IMR-90 (cell line): ENCODE measurements at regions not wholly inside any gene's neighbourhood (a gene's known extent, or its start where the extent isn't known, plus 50 kb on each side); places are given as distances from the start of the nearest gene placed in this dataset.

Source experiments
- ATAC-seq: fragments of 200-7000 bp; cut with Tn5 transposase; 2 replicates; pipeline ENCODE4 v1.9.1; 2020; ENCODE audit warnings: low read depth, mild to moderate bottlenecking, moderate library complexity
- BruUV-seq: library from RNA; stranded (reverse); fragments of 400-500 nt; replicated peaks from 2 replicates; lab custom pipeline; 2021; lab: Mats Ljungman, UMichigan
- CTCF ChIA-PET: fragments of 300-600 bp; formaldehyde crosslinking; extraction: SDS; loops from one replicate; lab custom pipeline; 2021; ENCODE audit warnings: antibody characterized with exemption; lab: Yijun Ruan, JAX
- POLR2A ChIA-PET: fragments of 300-600 bp; sonication (Branson Sonifier 250); formaldehyde crosslinking; loops from one replicate; lab custom pipeline; 2022; ENCODE audit warnings: antibody characterized with exemption; ENCODE audit not compliant: unreplicated experiment; lab: Charles Lee
- DNase-seq: peaks from one replicate; pipeline ENCODE4 v3.0.0; 2013
- H2AFZ ChIP-seq: replicated peaks from 2 replicates; pipeline ENCODE3; 2013; ENCODE audit warnings: low read length, mild to moderate bottlenecking; ENCODE audit not compliant: poor library complexity
- H2AK5ac ChIP-seq: 2 replicates; pipeline ENCODE4 v1.6.1; 2013; ENCODE audit warnings: low read depth, low read length, inconsistent platforms
- H2AK9ac ChIP-seq: replicated peaks from 2 replicates; pipeline ENCODE3; 2013; ENCODE audit warnings: mild to moderate bottlenecking, low read depth, low read length, moderate library complexity; ENCODE audit not compliant: poor library complexity
- H2BK120ac ChIP-seq: 2 replicates; pipeline ENCODE4 v1.6.1; 2013; ENCODE audit warnings: low read depth, low read length, inconsistent platforms
- H2BK15ac ChIP-seq: 3 replicates; pipeline ENCODE4 v1.6.1; 2013; ENCODE audit warnings: low read depth, low read length, inconsistent platforms
- H2BK20ac ChIP-seq: 2 replicates; pipeline ENCODE4 v1.6.1; 2013; ENCODE audit warnings: low read depth, mild to moderate bottlenecking, inconsistent platforms, low read length, moderate library complexity
- H2BK5ac ChIP-seq: 2 replicates; pipeline ENCODE4 v1.6.1; 2013; ENCODE audit warnings: mild to moderate bottlenecking, low read depth, low read length, inconsistent platforms; ENCODE audit not compliant: poor library complexity, severe bottlenecking
- H3K14ac ChIP-seq: replicated peaks from 2 replicates; pipeline ENCODE4 v1.6.1; 2013; ENCODE audit warnings: low read depth, low read length, inconsistent platforms
- H3K18ac ChIP-seq: 2 replicates; pipeline ENCODE4 v1.6.1; 2013; ENCODE audit warnings: low read depth, low read length, control low read depth
- H3K23ac ChIP-seq: 2 replicates; pipeline ENCODE4 v1.6.1; 2013; ENCODE audit warnings: low read depth, low read length, inconsistent platforms
- H3K27ac ChIP-seq: 2 replicates; pipeline ENCODE4 v1.5.1; 2013; ENCODE audit warnings: mild to moderate bottlenecking, control low read depth, low read length; ENCODE audit not compliant: insufficient read depth
- H3K27me3 ChIP-seq: 2 replicates; pipeline ENCODE4 v1.6.1; 2013; ENCODE audit warnings: low read length; ENCODE audit not compliant: control insufficient read depth, insufficient read depth
- H3K36me3 ChIP-seq: 2 replicates; pipeline ENCODE4 v1.6.1; 2013; ENCODE audit warnings: low read length, mixed read lengths; ENCODE audit not compliant: control insufficient read depth, insufficient read depth
- H3K4ac ChIP-seq: 2 replicates; pipeline ENCODE4 v1.6.1; 2013; ENCODE audit warnings: low read depth, low read length, inconsistent platforms
- H3K4me1 ChIP-seq: 2 replicates; pipeline ENCODE4 v1.6.1; 2013; ENCODE audit warnings: low read length, mixed read lengths; ENCODE audit not compliant: control insufficient read depth, insufficient read depth
- H3K4me2 ChIP-seq: 2 replicates; pipeline ENCODE4 v1.6.1; 2013; ENCODE audit warnings: low read depth, mild to moderate bottlenecking, control low read depth, low read length, moderate library complexity
- H3K4me3 ChIP-seq: 2 replicates; pipeline ENCODE4 v1.5.1; 2013; ENCODE audit warnings: low read depth, mild to moderate bottlenecking, control low read depth, low read length, moderate library complexity; ENCODE audit not compliant: insufficient read depth
- H3K56ac ChIP-seq: 2 replicates; pipeline ENCODE4 v1.6.1; 2013; ENCODE audit warnings: low read length, inconsistent platforms; ENCODE audit not compliant: insufficient read depth; ENCODE audit errors: extremely low read depth
- H3K79me1 ChIP-seq, 2 experiments: 2 replicates each; pipeline ENCODE4 v1.6.1; 2013; ENCODE audit warnings: low read length in 2 of 2, inconsistent platforms in 1 of 2, low read depth in 1 of 2
- H3K9ac ChIP-seq: 2 replicates; pipeline ENCODE4 v1.6.1; 2013; ENCODE audit warnings: low read depth, low read length, control low read depth
- H3K9me1 ChIP-seq: 2 replicates; pipeline ENCODE4 v1.6.1; 2013; ENCODE audit warnings: low read length, inconsistent platforms; ENCODE audit not compliant: insufficient read depth
- H3K9me3 ChIP-seq: 2 replicates; pipeline ENCODE4 v1.6.1; 2013; ENCODE audit warnings: low read length; ENCODE audit not compliant: control insufficient read depth, insufficient read depth
- H4K20me1 ChIP-seq: 2 replicates; pipeline ENCODE4 v1.6.1; 2013; ENCODE audit warnings: low read length, inconsistent platforms; ENCODE audit not compliant: insufficient read depth
- H4K5ac ChIP-seq: 2 replicates; pipeline ENCODE4 v1.6.1; 2013; ENCODE audit warnings: mild to moderate bottlenecking, low read depth, low read length, control low read depth
- H4K8ac ChIP-seq, 2 experiments: 2 replicates each; pipeline ENCODE4 v1.6.1; 2013; ENCODE audit warnings: low read depth in 2 of 2, low read length in 2 of 2, control low read depth in 1 of 2, inconsistent platforms in 1 of 2
- H4K91ac ChIP-seq: 2 replicates; pipeline ENCODE4 v1.6.1; 2013; ENCODE audit warnings: low read depth, low read length, inconsistent platforms; ENCODE audit not compliant: insufficient read depth
- BHLHE40 ChIP-seq: fragments of 150-350 bp; IDR thresholded peaks from 2 replicates; pipeline ENCODE4 v1.6.1; 2016; ENCODE audit warnings: mild to moderate bottlenecking, low read depth, low read length
- CEBPB ChIP-seq: IDR thresholded peaks from 2 replicates; pipeline ENCODE4 v1.6.1; 2012; ENCODE audit warnings: low read depth, low read length, improper control_type of control experiment
- CHD1 ChIP-seq: IDR thresholded peaks from 2 replicates; pipeline ENCODE4 v1.6.1; 2012; ENCODE audit warnings: low read depth, low read length, improper control_type of control experiment
- FOS ChIP-seq: fragments of 150-350 bp; IDR thresholded peaks from 2 replicates; pipeline ENCODE4 v1.6.1; 2016; ENCODE audit warnings: low read depth, low read length
- MAFK ChIP-seq: IDR thresholded peaks from 2 replicates; pipeline ENCODE4 v1.6.1; 2012; ENCODE audit warnings: low read depth, low read length, improper control_type of control experiment
- MAZ ChIP-seq: IDR thresholded peaks from 2 replicates; pipeline ENCODE4 v1.6.1; 2012; ENCODE audit warnings: low read depth, mild to moderate bottlenecking, low read length, improper control_type of control experiment, moderate library complexity, borderline replicate concordance
- MXI1 ChIP-seq: IDR thresholded peaks from 2 replicates; pipeline ENCODE4 v1.6.1; 2012; ENCODE audit warnings: low read depth, mild to moderate bottlenecking, low read length, moderate library complexity, borderline replicate concordance
- NFE2L2 ChIP-seq: fragments of 150-350 bp; IDR thresholded peaks from 2 replicates; pipeline ENCODE4 v1.6.1; 2016; ENCODE audit warnings: low read depth, mild to moderate bottlenecking, low read length
- POLR2A ChIP-seq: IDR thresholded peaks from 2 replicates; pipeline ENCODE4 v1.6.1; 2012; ENCODE audit warnings: mild to moderate bottlenecking, low read depth, low read length
- RAD21 ChIP-seq: IDR thresholded peaks from 2 replicates; pipeline ENCODE4 v1.6.1; 2012; ENCODE audit warnings: low read length, improper control_type of control experiment
- RCOR1 ChIP-seq: IDR thresholded peaks from 2 replicates; pipeline ENCODE4 v1.6.1; 2012; ENCODE audit warnings: mild to moderate bottlenecking, low read length, improper control_type of control experiment; ENCODE audit not compliant: insufficient replicate concordance
- RFX5 ChIP-seq: IDR thresholded peaks from 2 replicates; pipeline ENCODE4 v1.8.0; 2012; ENCODE audit warnings: low read depth, mild to moderate bottlenecking, low read length, moderate library complexity
- SMC3 ChIP-seq: fragments of 150-350 bp; IDR thresholded peaks from 2 replicates; pipeline ENCODE4 v1.6.1; 2016; ENCODE audit warnings: low read depth, mild to moderate bottlenecking, antibody characterized with exemption, low read length, moderate library complexity
- WGBS, 2 experiments: methylation state at CpG; one replicate each; pipeline versions ENCODE4 v1.1.5 to v1.1.7; 2013; ENCODE audit warnings: missing lambda C conversion rate in 2 of 2; ENCODE audit not compliant: insufficient read length in 1 of 2; ENCODE audit errors: extremely low coverage in 2 of 2; 5-methylcytosine and 5-hydroxymethylcytosine counted together
- dilution Hi-C: fragments of 300-500 bp; cut with HindIII; formaldehyde crosslinking; loops from one replicate; pipeline ENCODE4 v1.14.3; 2018; ENCODE audit warnings: low sequenced_read_pairs; ENCODE audit not compliant: unreplicated experiment
- in situ Hi-C: fragments of 300-500 bp; cut with MboI; formaldehyde crosslinking; loops from 3 replicates; pipeline ENCODE4 v1.14.3; 2019; ENCODE audit warnings: low sequenced_read_pairs, inconsistent platforms, mixed read lengths
- intact Hi-C: fragments of 100-400 bp; cut with micrococcal nuclease; formaldehyde crosslinking; loops from 2 replicates; pipeline ENCODE4 v1.10.0; 2022
- TF ChIP-seq, protein P1 (sequence below): fragments of 150-350 bp; IDR thresholded peaks from 2 replicates; pipeline ENCODE4 v1.6.1; 2016; ENCODE audit warnings: low read depth, mild to moderate bottlenecking, low read length, moderate library complexity, borderline replicate concordance
- TF ChIP-seq, protein P2 (sequence below): fragments of 150-350 bp; IDR thresholded peaks from 2 replicates; pipeline ENCODE4 v1.6.1; 2017; ENCODE audit warnings: mild to moderate bottlenecking, antibody characterized with exemption, low read length, low read depth
- TF ChIP-seq, protein P3 (sequence below): conservative IDR thresholded peaks from 2 replicates; pipeline ENCODE4 v1.5.1; 2012; ENCODE audit warnings: mild to moderate bottlenecking, low read depth, low read length, improper control_type of control experiment

DNA sequence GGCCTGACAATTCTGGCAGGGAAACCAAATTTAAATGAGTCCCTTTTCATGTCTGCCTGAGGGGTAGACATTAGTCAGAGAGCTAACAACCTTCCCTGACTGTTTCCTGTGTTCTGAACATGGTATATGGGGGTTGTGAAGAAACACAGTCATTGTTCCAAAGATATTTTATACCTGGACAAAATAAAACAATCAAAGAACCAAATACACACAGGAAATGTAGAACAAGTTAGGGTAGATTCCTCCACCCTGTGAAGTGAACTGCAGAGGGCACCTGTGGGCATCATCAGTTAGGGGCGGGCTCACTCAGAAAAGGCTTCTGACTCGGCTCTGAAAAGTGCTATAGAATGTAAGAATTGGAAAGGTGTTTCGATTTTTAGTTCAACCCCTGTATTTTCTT is 231.9 kb upstream of the CADM1 start:
- dilution Hi-C loops (no loop called here), intact Hi-C loops (no loop called here), in situ Hi-C loops (no loop called here)
- no peaks in the 10 kb centered on the region for H3K9me3 ChIP-seq
- BruUV-seq = no TSS peak
- H3K27ac ChIP-seq = no peak overlapping the region
- H4K8ac ChIP-seq = no peak overlapping the region
- H4K91ac ChIP-seq = no peak overlapping the region
- no peak overlapping the region for H2AFZ ChIP-seq
- H4K5ac ChIP-seq = no peak overlapping the region
- peaks cover 5% of the 10 kb centered on the region; the same call in 1 of the 2 replicates for H3K9me1 ChIP-seq
- no peak overlapping the region for H3K23ac ChIP-seq
- H3K9ac ChIP-seq = no peak overlapping the region
- H2AK9ac ChIP-seq = no peak overlapping the region
- H4K20me1 ChIP-seq = no peaks in the 10 kb centered on the region
- no peak overlapping the region for H3K56ac ChIP-seq
- CTCF ChIA-PET = interaction anchor here (0.7 kb wide), 1 partner anchor 11 kb away, joined by 3 read pairs; no protein-coding TSS in a partner anchor
- no peak overlapping the region for H3K4me2 ChIP-seq
- no peak overlapping the region for H3K18ac ChIP-seq
- H3K4ac ChIP-seq = no peak overlapping the region
- no peak overlapping the region for H2BK15ac ChIP-seq
- H2BK120ac ChIP-seq = no peak overlapping the region
- H2BK5ac ChIP-seq = no peak overlapping the region
- H3K14ac ChIP-seq = no peak overlapping the region
- no peak overlapping the region for H2BK20ac ChIP-seq
- H3K27me3 ChIP-seq = peaks cover 2% of the 10 kb centered on the region
- no CpG with 5 or more reads among the region's 3 CpGs for WGBS, 2 experiments
- ATAC-seq = no peak
- H3K4me3 ChIP-seq = no peak overlapping the region
- H3K36me3 ChIP-seq = no peaks in the 10 kb centered on the region
- DNase-seq = no peak
- TF ChIP-seq, protein P1, sequence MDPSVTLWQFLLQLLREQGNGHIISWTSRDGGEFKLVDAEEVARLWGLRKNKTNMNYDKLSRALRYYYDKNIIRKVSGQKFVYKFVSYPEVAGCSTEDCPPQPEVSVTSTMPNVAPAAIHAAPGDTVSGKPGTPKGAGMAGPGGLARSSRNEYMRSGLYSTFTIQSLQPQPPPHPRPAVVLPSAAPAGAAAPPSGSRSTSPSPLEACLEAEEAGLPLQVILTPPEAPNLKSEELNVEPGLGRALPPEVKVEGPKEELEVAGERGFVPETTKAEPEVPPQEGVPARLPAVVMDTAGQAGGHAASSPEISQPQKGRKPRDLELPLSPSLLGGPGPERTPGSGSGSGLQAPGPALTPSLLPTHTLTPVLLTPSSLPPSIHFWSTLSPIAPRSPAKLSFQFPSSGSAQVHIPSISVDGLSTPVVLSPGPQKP = no peak
- TF ChIP-seq RAD21 (no peak), MXI1 (no peak), MAZ (no peak), CEBPB (no peak), NFE2L2 (no peak), POLR2A (no peak), RCOR1 (no peak), SMC3 (no peak), CHD1 (no peak), BHLHE40 (no peak), RFX5 (no peak), MAFK (no peak), FOS (no peak)
- TF ChIP-seq, protein P2, sequence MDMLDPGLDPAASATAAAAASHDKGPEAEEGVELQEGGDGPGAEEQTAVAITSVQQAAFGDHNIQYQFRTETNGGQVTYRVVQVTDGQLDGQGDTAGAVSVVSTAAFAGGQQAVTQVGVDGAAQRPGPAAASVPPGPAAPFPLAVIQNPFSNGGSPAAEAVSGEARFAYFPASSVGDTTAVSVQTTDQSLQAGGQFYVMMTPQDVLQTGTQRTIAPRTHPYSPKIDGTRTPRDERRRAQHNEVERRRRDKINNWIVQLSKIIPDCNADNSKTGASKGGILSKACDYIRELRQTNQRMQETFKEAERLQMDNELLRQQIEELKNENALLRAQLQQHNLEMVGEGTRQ = no peak
- TF ChIP-seq, protein P3, sequence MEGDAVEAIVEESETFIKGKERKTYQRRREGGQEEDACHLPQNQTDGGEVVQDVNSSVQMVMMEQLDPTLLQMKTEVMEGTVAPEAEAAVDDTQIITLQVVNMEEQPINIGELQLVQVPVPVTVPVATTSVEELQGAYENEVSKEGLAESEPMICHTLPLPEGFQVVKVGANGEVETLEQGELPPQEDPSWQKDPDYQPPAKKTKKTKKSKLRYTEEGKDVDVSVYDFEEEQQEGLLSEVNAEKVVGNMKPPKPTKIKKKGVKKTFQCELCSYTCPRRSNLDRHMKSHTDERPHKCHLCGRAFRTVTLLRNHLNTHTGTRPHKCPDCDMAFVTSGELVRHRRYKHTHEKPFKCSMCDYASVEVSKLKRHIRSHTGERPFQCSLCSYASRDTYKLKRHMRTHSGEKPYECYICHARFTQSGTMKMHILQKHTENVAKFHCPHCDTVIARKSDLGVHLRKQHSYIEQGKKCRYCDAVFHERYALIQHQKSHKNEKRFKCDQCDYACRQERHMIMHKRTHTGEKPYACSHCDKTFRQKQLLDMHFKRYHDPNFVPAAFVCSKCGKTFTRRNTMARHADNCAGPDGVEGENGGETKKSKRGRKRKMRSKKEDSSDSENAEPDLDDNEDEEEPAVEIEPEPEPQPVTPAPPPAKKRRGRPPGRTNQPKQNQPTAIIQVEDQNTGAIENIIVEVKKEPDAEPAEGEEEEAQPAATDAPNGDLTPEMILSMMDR = no peak
- peaks cover 7% of the 10 kb centered on the region; the same call in 1 of the 2 replicates for H3K4me1 ChIP-seq
- POLR2A ChIA-PET = no interaction called here
- no peaks in the 10 kb centered on the region for H3K79me1 ChIP-seq
- no peak overlapping the region for H2AK5ac ChIP-seq
